ENCODE measurements at regions not wholly inside any gene's neighbourhood (a gene's known extent, or its start where the extent isn't known, plus 50 kb on each side); places are given as distances from the start of the nearest gene placed in this dataset.

GRCh38 chr12:114302606-114303315, 103.2 kb downstream of the TBX5 start:
- no peak for DNase-seq

- no peak for DNase-seq
These were observed 103.8 kb downstream of the TBX5 start for GRCh38 chr12:114302117-114302516.

GRCh38 chr12:114294303-114294685, 111.7 kb downstream of the TBX5 start:
- DNase-seq = no peak

- no peak for DNase-seq
These were observed 112.2 kb downstream of the TBX5 start for GRCh38 chr12:114293571-114294302.

- DNase-seq = no peak
These were observed 112.9 kb downstream of the TBX5 start for GRCh38 chr12:114293073-114293472.

GRCh38 chr12:114291389-114292060, 114.4 kb downstream of the TBX5 start:
- no peak for DNase-seq

- no peak for DNase-seq
These were observed 118.0 kb downstream of the TBX5 start for GRCh38 chr12:114287821-114288525.

GRCh38 chr12:114286145-114286544, 119.8 kb downstream of the TBX5 start:
- no peak for DNase-seq

- DNase-seq = no peak
These were observed 120.4 kb downstream of the TBX5 start for GRCh38 chr12:114285554-114285953.

GRCh38 chr12:114284041-114284440, 121.9 kb downstream of the TBX5 start:
- no peak for DNase-seq

GRCh38 chr12:114275932-114276785, 129.8 kb downstream of the TBX5 start:
- no peak for DNase-seq

- DNase-seq = no peak
These were observed 130.9 kb downstream of the TBX5 start for GRCh38 chr12:114275086-114275485.

GRCh38 chr12:114274131-114274530, 131.8 kb downstream of the TBX5 start:
- DNase-seq = no peak

GRCh38 chr12:114272605-114273004, 133.3 kb downstream of the TBX5 start:
- no peak for DNase-seq

GRCh38 chr12:114272071-114272470, 133.9 kb downstream of the TBX5 start:
- no peak for DNase-seq

GRCh38 chr12:114269153-114269552, 136.8 kb downstream of the TBX5 start:
- DNase-seq = no peak

- DNase-seq = no peak
These were observed 139.4 kb downstream of the TBX5 start for GRCh38 chr12:114266536-114266935.

GRCh38 chr12:114265036-114265435, 140.9 kb downstream of the TBX5 start:
- no peak for DNase-seq

- no peak for DNase-seq
These were observed 142.7 kb downstream of the TBX5 start for GRCh38 chr12:114263056-114263805.

- no peak for DNase-seq
These were observed 148.3 kb downstream of the TBX5 start for GRCh38 chr12:114257687-114258086.

GRCh38 chr12:114254998-114255397, 150.9 kb downstream of the TBX5 start:
- no peak for DNase-seq
